Panc1 (cell line): ENCODE measurements at regions not wholly inside any gene's neighbourhood (a gene's known extent, or its start where the extent isn't known, plus 50 kb on each side); places are given as distances from the start of the nearest gene placed in this dataset.

Experiments
- CTCF ChIP-seq: fragments of 450-650 bp; IDR thresholded peaks from 2 replicates; pipeline ENCODE4 v1.5.1; 2017; ENCODE audit warnings: mild to moderate bottlenecking
- POLR2AphosphoS5 ChIP-seq: IDR thresholded peaks from 2 replicates; pipeline ENCODE4 v1.6.1; 2012; ENCODE audit warnings: mild to moderate bottlenecking, low read depth, low read length, moderate library complexity
- SIN3A ChIP-seq: IDR thresholded peaks from 2 replicates; pipeline ENCODE4 v1.6.1; 2012; ENCODE audit warnings: low read depth, mild to moderate bottlenecking, low read length, moderate library complexity, borderline replicate concordance; ENCODE audit not compliant: insufficient read depth

GRCh38 chr4:38366456-38366855 lies 297.5 kb upstream of the KLF3 start:
- TF ChIP-seq CTCF: no peak
- TF ChIP-seq POLR2AphosphoS5: no peak
- TF ChIP-seq SIN3A: no peak
